Hepatocyte (in vitro differentiated cells): ENCODE measurements at regions not wholly inside any gene's neighbourhood (a gene's known extent, or its start where the extent isn't known, plus 50 kb on each side); places are given as distances from the start of the nearest gene placed in this dataset.

Source experiments
- DNase-seq: peaks from one replicate; pipeline ENCODE4 v3.0.0-alpha.2; 2016; ENCODE audit warnings: low spot score
- H2AFZ ChIP-seq: fragments of 200-600 bp; sonication (generic); 2 replicates; pipeline ENCODE4 v1.6.0; 2016; ENCODE audit warnings: antibody characterized with exemption, mild to moderate bottlenecking
- H3K27ac ChIP-seq: fragments of 200-600 bp; sonication (generic); 2 replicates; pipeline ENCODE4 v1.5.1; 2016; ENCODE audit warnings: mild to moderate bottlenecking
- H3K27me3 ChIP-seq: fragments of 200-600 bp; sonication (generic); 2 replicates; pipeline ENCODE4 v1.6.1; 2016
- H3K36me3 ChIP-seq: fragments of 200-600 bp; sonication (generic); replicated peaks from 2 replicates; pipeline ENCODE4 v1.5.1; 2016; ENCODE audit warnings: low read depth; ENCODE audit not compliant: insufficient read depth
- H3K4me1 ChIP-seq: fragments of 200-600 bp; sonication (generic); 2 replicates; pipeline ENCODE4 v1.5.1; 2016; ENCODE audit warnings: mild to moderate bottlenecking, moderate library complexity; ENCODE audit not compliant: insufficient read depth
- H3K4me2 ChIP-seq: fragments of 200-600 bp; sonication (generic); 2 replicates; pipeline ENCODE4 v1.6.0; 2016
- H3K4me3 ChIP-seq: fragments of 200-600 bp; sonication (generic); 2 replicates; pipeline ENCODE4 v1.5.1; 2016; ENCODE audit warnings: mild to moderate bottlenecking
- H3K79me2 ChIP-seq: fragments of 200-600 bp; sonication (generic); 2 replicates; pipeline ENCODE4 v1.6.0; 2017; ENCODE audit warnings: mild to moderate bottlenecking
- H3K9me2 ChIP-seq: fragments of 200-600 bp; sonication (generic); replicated peaks from 2 replicates; pipeline ENCODE4 v1.6.0; 2017; ENCODE audit warnings: mild to moderate bottlenecking; ENCODE audit not compliant: insufficient read depth
- H3K9me3 ChIP-seq: fragments of 200-600 bp; sonication (generic); 2 replicates; pipeline ENCODE4 v1.5.1; 2016; ENCODE audit warnings: low read depth, mild to moderate bottlenecking
- H4K20me1 ChIP-seq: fragments of 200-600 bp; sonication (generic); 2 replicates; pipeline ENCODE4 v1.6.0; 2016; ENCODE audit warnings: mild to moderate bottlenecking; ENCODE audit not compliant: insufficient read depth, poor library complexity, severe bottlenecking
- CTCF ChIP-seq: fragments of 200-600 bp; sonication (generic); IDR thresholded peaks from 2 replicates; pipeline ENCODE4 v1.5.1; 2016; ENCODE audit warnings: antibody characterized with exemption, mild to moderate bottlenecking; ENCODE audit not compliant: poor library complexity
- EZH2 ChIP-seq: fragments of 200-600 bp; sonication (generic); IDR thresholded peaks from 2 replicates; pipeline ENCODE4 v1.6.1; 2016; ENCODE audit warnings: antibody characterized with exemption, mild to moderate bottlenecking, borderline replicate concordance
- EZH2phosphoT487 ChIP-seq: fragments of 200-600 bp; sonication (generic); IDR thresholded peaks from one replicate; pipeline ENCODE4 v1.6.1; 2018; ENCODE audit warnings: antibody characterized with exemption, mild to moderate bottlenecking, low read depth, moderate library complexity; ENCODE audit not compliant: unreplicated experiment, severe bottlenecking
- WGBS: methylation state at CpG from one replicate; pipeline ENCODE4 v1.1.6; 2016; ENCODE audit warnings: low lambda C conversion rate; ENCODE audit errors: missing lambda C conversion rate; 5-methylcytosine and 5-hydroxymethylcytosine counted together

GRCh38 chr3:177332955-177333354 lies 135.7 kb upstream of the TBL1XR1 start:
- H3K4me1 ChIP-seq = peaks cover 24% of the 10 kb centered on the region
- H3K27ac ChIP-seq = no peak overlapping the region
- 81% methylated on average over 2 of the region's 2 CpGs for WGBS
- H3K4me2 ChIP-seq = no peak overlapping the region
- H3K9me2 ChIP-seq = no peaks in the 10 kb centered on the region
- no peaks in the 10 kb centered on the region for H4K20me1 ChIP-seq
- H3K4me3 ChIP-seq = no peak overlapping the region
- H3K9me3 ChIP-seq = no peaks in the 10 kb centered on the region
- no peaks in the 10 kb centered on the region for H3K79me2 ChIP-seq
- no peaks in the 10 kb centered on the region for H3K27me3 ChIP-seq
- TF ChIP-seq EZH2phosphoT487 (no peak), EZH2 (no peak), CTCF (no peak)
- H2AFZ ChIP-seq = no peak overlapping the region
- DNase-seq = no peak
- no peaks in the 10 kb centered on the region for H3K36me3 ChIP-seq

- H3K9me2 ChIP-seq = no peaks in the 10 kb centered on the region
- H3K27ac ChIP-seq = no peak overlapping the region
- H3K36me3 ChIP-seq = no peaks in the 10 kb centered on the region
- no peak overlapping the region for H2AFZ ChIP-seq
- no peak overlapping the region for H3K4me3 ChIP-seq
- H3K9me3 ChIP-seq = no peaks in the 10 kb centered on the region
- H4K20me1 ChIP-seq = no peaks in the 10 kb centered on the region
- H3K4me1 ChIP-seq = peaks cover 27% of the 10 kb centered on the region
- DNase-seq = no peak
- no peak overlapping the region for H3K4me2 ChIP-seq
- H3K79me2 ChIP-seq = no peaks in the 10 kb centered on the region
- no peak for TF ChIP-seq CTCF
- no peak for TF ChIP-seq EZH2phosphoT487
- TF ChIP-seq EZH2 = no peak
- no peaks in the 10 kb centered on the region for H3K27me3 ChIP-seq
- WGBS = 86% methylated on average over 7 of the region's 7 CpGs
These were observed 136.5 kb upstream of the TBL1XR1 start for GRCh38 chr3:177333533-177334520.

DNA sequence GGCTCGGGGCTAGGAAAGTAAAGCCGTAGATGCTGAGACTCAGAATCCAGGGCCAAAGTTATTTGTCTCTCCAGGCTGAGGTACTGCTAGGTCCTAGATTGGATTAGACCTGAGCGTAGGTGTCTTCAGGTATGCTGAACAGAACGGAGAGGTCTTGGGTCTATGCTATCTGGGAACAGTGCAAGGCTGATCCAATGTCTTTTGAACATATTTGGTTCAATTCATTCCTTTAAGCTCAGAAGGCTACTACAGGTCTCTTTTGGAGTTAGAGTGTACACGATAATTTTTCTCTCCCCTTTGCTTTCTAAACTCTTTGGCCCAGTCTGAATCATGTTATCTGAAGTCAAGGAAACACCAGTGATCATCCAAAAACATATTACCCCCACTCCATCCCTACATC lies 137.5 kb upstream of the TBL1XR1 start:
- Histone ChIP-seq H4K20me1 (no peaks in the 10 kb centered on the region), H3K4me3 (no peak overlapping the region)

More for the DNA sequence above, 137.5 kb upstream of the TBL1XR1 start:
- WGBS = 96% methylated on average over 5 of the region's 5 CpGs
- TF ChIP-seq CTCF (no peak), EZH2phosphoT487 (no peak), EZH2 (no peak)
- no peaks in the 10 kb centered on the region for H3K27me3 ChIP-seq
- H3K79me2 ChIP-seq = no peaks in the 10 kb centered on the region
- no peaks in the 10 kb centered on the region for H3K36me3 ChIP-seq
- H3K9me2 ChIP-seq = no peaks in the 10 kb centered on the region
- H3K4me2 ChIP-seq = no peak overlapping the region
- no peak for DNase-seq
- H3K4me1 ChIP-seq = peaks cover 27% of the 10 kb centered on the region
- no peak overlapping the region for H3K27ac ChIP-seq
- no peaks in the 10 kb centered on the region for H3K9me3 ChIP-seq
- no peak overlapping the region for H2AFZ ChIP-seq
